Lower leg skin (tissue), 3 donors: ENCODE measurements at regions not wholly inside any gene's neighbourhood (a gene's known extent, or its start where the extent isn't known, plus 50 kb on each side); places are given as distances from the start of the nearest gene placed in this dataset.
"Not testable (repeated sequence)": the region's sequence is repeated elsewhere in the genome, so short reads cannot be mapped to it uniquely, and the experiment has no call there.

ENCODE experiments used
- POLR2A ChIP-seq, 2 donors: fragments of 450-650 bp; IDR thresholded peaks; one replicate each; pipeline ENCODE4 v1.6.1; 2016 to 2017; ENCODE audit warnings: antibody characterized with exemption in 2 of 2, mild to moderate bottlenecking in 1 of 2, moderate library complexity in 1 of 2
- TF ChIP-seq, protein P1 (sequence below), 3 donors: fragments of 450-650 bp; IDR thresholded peaks; one replicate each; pipeline ENCODE4 v1.5.1; 2016; ENCODE audit warnings: antibody characterized with exemption in 3 of 3, mild to moderate bottlenecking in 3 of 3, moderate library complexity in 2 of 3

- TF ChIP-seq, protein P1, sequence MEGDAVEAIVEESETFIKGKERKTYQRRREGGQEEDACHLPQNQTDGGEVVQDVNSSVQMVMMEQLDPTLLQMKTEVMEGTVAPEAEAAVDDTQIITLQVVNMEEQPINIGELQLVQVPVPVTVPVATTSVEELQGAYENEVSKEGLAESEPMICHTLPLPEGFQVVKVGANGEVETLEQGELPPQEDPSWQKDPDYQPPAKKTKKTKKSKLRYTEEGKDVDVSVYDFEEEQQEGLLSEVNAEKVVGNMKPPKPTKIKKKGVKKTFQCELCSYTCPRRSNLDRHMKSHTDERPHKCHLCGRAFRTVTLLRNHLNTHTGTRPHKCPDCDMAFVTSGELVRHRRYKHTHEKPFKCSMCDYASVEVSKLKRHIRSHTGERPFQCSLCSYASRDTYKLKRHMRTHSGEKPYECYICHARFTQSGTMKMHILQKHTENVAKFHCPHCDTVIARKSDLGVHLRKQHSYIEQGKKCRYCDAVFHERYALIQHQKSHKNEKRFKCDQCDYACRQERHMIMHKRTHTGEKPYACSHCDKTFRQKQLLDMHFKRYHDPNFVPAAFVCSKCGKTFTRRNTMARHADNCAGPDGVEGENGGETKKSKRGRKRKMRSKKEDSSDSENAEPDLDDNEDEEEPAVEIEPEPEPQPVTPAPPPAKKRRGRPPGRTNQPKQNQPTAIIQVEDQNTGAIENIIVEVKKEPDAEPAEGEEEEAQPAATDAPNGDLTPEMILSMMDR (IDR thresholded peaks at IDR 0.05) = not testable (repeated sequence)
- TF ChIP-seq POLR2A (IDR thresholded peaks at IDR 0.05) = not testable (repeated sequence)
Observed at GRCh38 chr13:54130931-54131330, 1102.3 kb downstream of the OLFM4 start.
